Upper lobe of right lung (tissue), 1 donor: ENCODE measurements at regions not wholly inside any gene's neighbourhood (a gene's known extent, or its start where the extent isn't known, plus 50 kb on each side); places are given as distances from the start of the nearest gene placed in this dataset.

ENCODE experiments used
- ATAC-seq: fragments of 200-7000 bp; cut with Tn5 transposase; one replicate; pipeline ENCODE4 v1.9.1; 2020; ENCODE audit warnings: mild to moderate bottlenecking, moderate library complexity
- DNase-seq: peaks from one replicate; pipeline ENCODE4 v3.0.0-alpha.2; 2020
- H3K27ac ChIP-seq: fragments of 200-600 bp; one replicate; pipeline ENCODE4 v1.8.0; 2022
- H3K27me3 ChIP-seq: fragments of 200-600 bp; one replicate; pipeline ENCODE4 v1.8.0; 2022; ENCODE audit warnings: mild to moderate bottlenecking
- H3K36me3 ChIP-seq: fragments of 200-600 bp; one replicate; pipeline ENCODE4 v1.8.0; 2022
- H3K4me1 ChIP-seq: fragments of 200-600 bp; one replicate; pipeline ENCODE4 v1.8.0; 2022
- H3K4me3 ChIP-seq: fragments of 200-600 bp; one replicate; pipeline ENCODE4 v1.8.0; 2022; ENCODE audit warnings: mild to moderate bottlenecking
- H3K9me3 ChIP-seq: fragments of 200-600 bp; one replicate; pipeline ENCODE4 v1.8.0; 2022
- CTCF ChIP-seq: fragments of 200-600 bp; IDR thresholded peaks from one replicate; pipeline ENCODE4 v1.8.0; 2022; ENCODE audit warnings: antibody characterized with exemption
- intact Hi-C: fragments of 100-400 bp; cut with DNase I; formaldehyde crosslinking; loops from one replicate; pipeline ENCODE4 v1.11.0; 2022
- donor health status: DM: no; HTN: yes; CAD: no; lungs with severe emphysema.

DNA sequence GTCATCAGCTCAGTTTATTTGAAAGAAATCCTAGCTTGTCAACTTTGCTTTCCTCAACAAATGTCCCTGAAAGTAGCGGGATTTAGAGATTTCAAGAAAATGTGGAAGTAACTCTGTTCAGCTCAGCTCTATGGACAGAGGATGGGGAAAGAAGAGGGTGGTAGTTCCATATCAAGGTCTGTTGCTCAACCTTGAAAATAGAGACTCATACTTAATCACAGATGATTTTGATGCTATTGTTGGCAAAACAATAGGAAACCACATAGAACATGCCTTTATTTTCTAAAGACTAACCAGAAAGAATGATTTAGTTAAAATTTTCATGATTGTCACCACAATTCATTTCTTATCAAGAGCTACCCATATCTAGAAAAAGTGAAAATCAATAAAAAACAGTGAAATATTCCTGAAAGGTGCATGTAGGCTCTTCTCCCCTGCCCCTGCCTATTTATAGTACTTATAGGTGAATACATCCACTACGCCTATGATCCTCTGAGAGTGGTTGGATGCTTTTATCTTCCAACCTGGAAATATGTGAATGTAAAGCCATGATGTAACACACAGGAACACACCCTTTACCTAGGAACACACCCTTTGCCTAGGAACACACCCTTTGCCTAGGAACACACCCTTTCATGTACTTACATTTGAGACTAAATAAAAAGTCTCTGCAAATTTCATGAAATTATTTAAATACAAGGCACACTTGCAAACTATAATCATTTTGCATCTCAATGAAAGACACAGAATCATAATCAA is 65.8 kb downstream of the ETAA1 start:
- no peak for DNase-seq
- no peaks in the 10 kb centered on the region for H3K36me3 ChIP-seq
- no peak overlapping the region for H3K27ac ChIP-seq
- no peaks in the 10 kb centered on the region for H3K9me3 ChIP-seq
- H3K4me3 ChIP-seq, result no peak overlapping the region
- no peak for ATAC-seq
- H3K4me1 ChIP-seq, result no peaks in the 10 kb centered on the region
- TF ChIP-seq CTCF, result no peak
- intact Hi-C loops, result no loop called here
- H3K27me3 ChIP-seq, result no peaks in the 10 kb centered on the region

- no peaks in the 10 kb centered on the region for H3K27me3 ChIP-seq
- no peak overlapping the region for H3K27ac ChIP-seq
- H3K36me3 ChIP-seq, result no peaks in the 10 kb centered on the region
- TF ChIP-seq CTCF, result no peak
- H3K4me3 ChIP-seq, result no peak overlapping the region
- H3K9me3 ChIP-seq, result no peaks in the 10 kb centered on the region
- DNase-seq (no peak), ATAC-seq (no peak)
- H3K4me1 ChIP-seq, result no peaks in the 10 kb centered on the region
- intact Hi-C loops, result no loop called here
Measured at GRCh38 chr2:67463810-67464209, 66.7 kb downstream of the ETAA1 start.

DNA sequence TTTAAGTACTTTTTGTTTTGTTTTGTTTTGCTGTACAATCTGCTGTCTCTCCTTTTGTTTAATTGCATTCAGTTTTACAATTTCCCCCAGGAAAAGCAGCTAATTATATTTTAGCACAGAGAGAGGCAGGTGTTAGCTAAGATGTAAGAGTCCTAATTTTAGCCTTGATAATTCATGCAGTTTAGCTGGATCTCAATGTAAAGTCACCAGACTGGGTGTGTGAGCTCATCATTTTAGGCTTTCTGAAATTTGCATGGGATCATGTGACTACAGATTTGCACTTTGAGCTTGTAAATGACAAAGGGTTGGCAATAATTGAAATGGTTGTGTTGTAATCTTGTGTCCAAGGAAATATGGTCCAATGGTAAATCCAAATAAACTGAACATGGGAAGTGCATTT is 68.5 kb downstream of the ETAA1 start:
- H3K9me3 ChIP-seq, result no peaks in the 10 kb centered on the region
- ATAC-seq, result no peak
- no peak for DNase-seq
- H3K4me3 ChIP-seq, result no peak overlapping the region
- H3K27me3 ChIP-seq, result no peaks in the 10 kb centered on the region
- intact Hi-C loops, result no loop called here
- H3K36me3 ChIP-seq, result no peaks in the 10 kb centered on the region
- no peak overlapping the region for H3K27ac ChIP-seq
- no peak for TF ChIP-seq CTCF
- H3K4me1 ChIP-seq, result no peaks in the 10 kb centered on the region

DNA sequence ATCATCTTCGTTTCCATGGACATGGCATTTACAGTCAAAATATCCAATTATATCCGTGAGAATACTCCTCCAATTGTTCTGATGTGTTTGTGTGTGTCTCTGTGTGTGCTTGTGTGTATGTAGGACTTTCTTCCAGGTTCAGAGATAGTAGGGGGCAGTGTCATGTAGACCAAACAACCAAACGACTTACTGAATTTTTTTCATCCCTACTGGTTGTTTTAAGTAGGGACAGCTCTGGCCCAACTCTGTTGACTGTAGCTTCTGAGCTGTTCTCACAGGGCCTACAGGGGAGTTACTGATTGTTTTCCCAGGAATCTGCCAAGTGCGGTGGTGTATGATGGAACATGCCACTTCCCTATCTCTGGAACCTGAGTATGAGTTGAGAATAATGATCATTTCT is 69.6 kb downstream of the ETAA1 start:
- H3K4me3 ChIP-seq, result no peak overlapping the region
- H3K4me1 ChIP-seq, result no peaks in the 10 kb centered on the region
- H3K27ac ChIP-seq, result no peak overlapping the region
- no peaks in the 10 kb centered on the region for H3K9me3 ChIP-seq
- H3K36me3 ChIP-seq, result no peaks in the 10 kb centered on the region
- DNase-seq (no peak), ATAC-seq (no peak)
- intact Hi-C loops, result no loop called here
- no peak for TF ChIP-seq CTCF
- no peaks in the 10 kb centered on the region for H3K27me3 ChIP-seq

- no peak for TF ChIP-seq CTCF
- intact Hi-C loops, result no loop called here
- Histone ChIP-seq H3K4me1 (no peaks in the 10 kb centered on the region), H3K27ac (no peak overlapping the region), H3K4me3 (no peak overlapping the region), H3K36me3 (no peaks in the 10 kb centered on the region), H3K27me3 (no peaks in the 10 kb centered on the region), H3K9me3 (no peaks in the 10 kb centered on the region)
- DNase-seq, result no peak
- no peak for ATAC-seq
Measured at GRCh38 chr2:67471681-67472080, 74.5 kb downstream of the ETAA1 start.
